Parathyroid adenoma (tissue), 2 donors: ENCODE measurements at regions not wholly inside any gene's neighbourhood (a gene's known extent, or its start where the extent isn't known, plus 50 kb on each side); places are given as distances from the start of the nearest gene placed in this dataset.

Source experiments
- H2AFZ ChIP-seq: fragments of 300-600 bp; sonication (generic); one replicate; pipeline ENCODE4 v1.7.0; 2017; ENCODE audit warnings: antibody characterized with exemption, mild to moderate bottlenecking
- H3K27ac ChIP-seq: fragments of 300-600 bp; sonication (generic); one replicate; pipeline ENCODE4 v1.7.0; 2017
- H3K27me3 ChIP-seq: fragments of 300-600 bp; sonication (generic); one replicate; pipeline ENCODE4 v1.7.0; 2017; ENCODE audit warnings: low read length; ENCODE audit not compliant: control insufficient read depth, insufficient read depth
- H3K36me3 ChIP-seq: fragments of 300-600 bp; sonication (generic); one replicate; pipeline ENCODE4 v1.7.0; 2017; ENCODE audit warnings: low read length; ENCODE audit not compliant: control insufficient read depth, insufficient read depth
- H3K4me1 ChIP-seq: fragments of 300-600 bp; sonication (generic); one replicate; pipeline ENCODE4 v1.7.0; 2017; ENCODE audit warnings: control low read depth
- H3K4me2 ChIP-seq: fragments of 300-600 bp; sonication (generic); one replicate; pipeline ENCODE4 v1.7.0; 2017; ENCODE audit warnings: low read length
- H3K4me3 ChIP-seq: fragments of 300-600 bp; sonication (generic); one replicate; pipeline ENCODE4 v1.7.0; 2017; ENCODE audit warnings: low read depth, low read length
- H3K79me2 ChIP-seq: fragments of 300-600 bp; sonication (generic); one replicate; pipeline ENCODE4 v1.7.0; 2017; ENCODE audit warnings: control low read depth
- H3K9ac ChIP-seq: fragments of 300-600 bp; sonication (generic); one replicate; pipeline ENCODE4 v1.7.0; 2017; ENCODE audit warnings: mild to moderate bottlenecking
- H3K9me3 ChIP-seq: fragments of 300-600 bp; sonication (generic); one replicate; pipeline ENCODE4 v1.7.0; 2017; ENCODE audit warnings: low read length; ENCODE audit not compliant: control insufficient read depth
- CTCF ChIP-seq: fragments of 300-600 bp; sonication (generic); IDR thresholded peaks from one replicate; pipeline ENCODE4 v1.7.0; 2017; ENCODE audit warnings: antibody characterized with exemption, mild to moderate bottlenecking
- donor health status: primary hyperparathyroidism.

GRCh38 chr1:25018943-25019336 lies 88.9 kb upstream of the RUNX3 start:
- Histone ChIP-seq H3K4me3 (no peak overlapping the region), H2AFZ (no peak overlapping the region), H3K36me3 (no peaks in the 10 kb centered on the region), H3K9me3 (no peaks in the 10 kb centered on the region), H3K4me1 (no peaks in the 10 kb centered on the region), H3K4me2 (no peak overlapping the region), H3K27ac (no peak overlapping the region), H3K27me3 (no peaks in the 10 kb centered on the region), H3K79me2 (no peaks in the 10 kb centered on the region), H3K9ac (no peak overlapping the region)
- no peak for TF ChIP-seq CTCF

- no peak overlapping the region for H3K4me3 ChIP-seq
- no peaks in the 10 kb centered on the region for H3K4me1 ChIP-seq
- H3K9ac ChIP-seq, result no peak overlapping the region
- no peaks in the 10 kb centered on the region for H3K27me3 ChIP-seq
- H3K4me2 ChIP-seq, result no peak overlapping the region
- TF ChIP-seq CTCF, result no peak
- no peak overlapping the region for H3K27ac ChIP-seq
- no peaks in the 10 kb centered on the region for H3K36me3 ChIP-seq
- H2AFZ ChIP-seq, result no peak overlapping the region
- no peaks in the 10 kb centered on the region for H3K79me2 ChIP-seq
- no peaks in the 10 kb centered on the region for H3K9me3 ChIP-seq
Observed at GRCh38 chr1:25018110-25018735, 88.1 kb upstream of the RUNX3 start.

GRCh38 chr1:25017436-25018109 lies 87.5 kb upstream of the RUNX3 start:
- H3K9me3 ChIP-seq, result no peaks in the 10 kb centered on the region
- no peaks in the 10 kb centered on the region for H3K27me3 ChIP-seq
- no peak overlapping the region for H3K27ac ChIP-seq
- H3K4me3 ChIP-seq, result no peak overlapping the region
- H3K4me1 ChIP-seq, result no peaks in the 10 kb centered on the region
- no peak overlapping the region for H3K4me2 ChIP-seq
- H3K9ac ChIP-seq, result no peak overlapping the region
- no peaks in the 10 kb centered on the region for H3K79me2 ChIP-seq
- H3K36me3 ChIP-seq, result no peaks in the 10 kb centered on the region
- H2AFZ ChIP-seq, result no peak overlapping the region
- no peak for TF ChIP-seq CTCF

- H3K27ac ChIP-seq, result no peak overlapping the region
- H3K79me2 ChIP-seq, result no peaks in the 10 kb centered on the region
- no peaks in the 10 kb centered on the region for H3K9me3 ChIP-seq
- no peak overlapping the region for H3K4me3 ChIP-seq
- no peaks in the 10 kb centered on the region for H3K27me3 ChIP-seq
- TF ChIP-seq CTCF, result no peak
- H3K4me2 ChIP-seq, result no peak overlapping the region
- H3K4me1 ChIP-seq, result no peaks in the 10 kb centered on the region
- no peak overlapping the region for H2AFZ ChIP-seq
- H3K9ac ChIP-seq, result no peak overlapping the region
- H3K36me3 ChIP-seq, result no peaks in the 10 kb centered on the region
Observed at GRCh38 chr1:25012966-25013962, 83.2 kb upstream of the RUNX3 start.
